Fibroblast of skin of abdomen (primary cell): ENCODE measurements at regions not wholly inside any gene's neighbourhood (a gene's known extent, or its start where the extent isn't known, plus 50 kb on each side); places are given as distances from the start of the nearest gene placed in this dataset.
"Not testable (repeated sequence)": the region's sequence is repeated elsewhere in the genome, so short reads cannot be mapped to it uniquely, and the experiment has no call there.

Experiments used
- DNase-seq: peaks from one replicate; pipeline ENCODE4 v3.0.0-alpha.2; 2013

DNA sequence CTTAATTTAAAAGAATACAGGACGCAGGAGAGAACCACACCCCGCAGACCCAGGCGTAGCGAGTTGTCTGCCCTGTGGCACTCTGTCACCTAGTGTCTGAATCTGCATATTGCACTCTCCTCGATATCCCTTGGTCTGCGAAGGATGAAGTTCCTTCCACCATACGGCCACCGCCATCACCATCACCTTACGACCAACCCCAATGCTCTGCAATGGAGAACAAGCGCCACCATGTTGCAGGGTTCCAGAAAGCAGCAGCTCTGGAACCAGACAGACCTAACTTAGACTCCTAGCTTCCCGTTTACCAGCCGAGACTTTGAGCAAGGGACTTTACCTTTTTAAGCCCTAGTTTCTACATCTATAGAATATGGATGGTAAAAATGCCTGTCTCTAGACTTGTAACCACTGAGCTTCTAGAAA, 77.4 kb upstream of the DMRT1 start:
- peak; percentile 43 for DNase-seq

- DNase-seq: no peak
Measured at GRCh38 chr9:764986-765385, 76.5 kb upstream of the DMRT1 start.

DNA sequence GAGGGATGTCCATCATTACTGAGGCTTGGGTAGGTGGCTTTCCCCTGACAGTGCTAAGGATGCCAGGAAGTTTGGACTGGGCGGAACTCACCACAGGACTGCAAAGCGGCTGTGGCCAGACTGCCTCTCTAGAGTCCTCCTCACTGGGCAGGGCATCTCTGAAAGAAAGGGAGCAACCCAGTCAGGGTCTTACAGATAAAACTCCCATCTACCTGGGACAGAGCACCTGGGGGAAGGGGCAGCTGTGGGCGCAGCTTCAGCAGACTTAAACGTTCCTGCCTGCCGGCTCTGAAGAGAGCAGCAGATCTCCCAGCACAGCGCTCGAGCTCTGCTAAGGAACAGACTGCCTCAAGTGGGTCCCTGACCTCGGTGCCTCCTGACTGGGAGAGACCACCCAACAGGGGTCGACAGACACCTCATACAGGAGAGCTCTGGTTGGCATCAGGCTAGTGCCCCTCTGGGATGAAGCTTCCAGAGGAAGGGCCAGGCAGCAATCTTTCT, 74.4 kb upstream of the DMRT1 start:
- DNase-seq: not testable (repeated sequence)

DNA sequence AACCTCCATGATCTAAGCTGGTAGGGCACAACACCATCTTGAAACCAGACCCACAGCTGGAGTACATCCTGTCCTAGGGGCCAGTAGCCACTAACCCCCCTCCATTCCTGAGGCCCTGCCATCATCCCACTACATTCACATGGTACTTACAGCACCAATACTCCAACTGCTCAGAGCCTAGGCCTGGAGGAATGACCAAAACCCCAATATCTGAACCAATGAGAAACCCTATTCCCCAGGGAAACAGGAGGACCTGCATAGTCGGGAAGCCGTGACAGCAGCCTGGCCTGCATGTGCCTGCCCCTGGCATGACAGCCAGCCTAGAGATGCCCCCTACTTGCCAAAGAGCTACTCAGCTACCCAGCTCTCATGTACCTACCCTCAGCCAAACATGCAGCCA, 65.4 kb upstream of the DMRT1 start:
- no peak for DNase-seq

DNA sequence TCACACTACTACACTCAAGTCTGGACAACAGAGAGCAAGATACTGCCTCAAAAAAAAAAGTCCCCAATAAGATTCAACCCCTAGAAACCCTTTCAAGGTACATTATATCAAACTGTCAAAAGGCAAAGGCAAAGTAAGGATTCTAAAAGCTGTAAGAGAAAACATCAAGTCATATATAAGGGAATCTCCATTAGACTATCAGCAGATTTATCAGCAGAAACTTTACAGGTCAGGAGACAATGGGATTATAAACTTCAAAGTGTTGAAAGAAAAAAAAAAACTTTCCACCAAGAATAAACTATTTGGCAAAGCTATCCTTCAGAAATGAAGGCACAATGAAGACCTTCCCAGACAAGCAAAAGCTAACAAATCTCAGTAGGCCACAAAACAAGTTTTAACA, 63.5 kb upstream of the DMRT1 start:
- no peak for DNase-seq

DNA sequence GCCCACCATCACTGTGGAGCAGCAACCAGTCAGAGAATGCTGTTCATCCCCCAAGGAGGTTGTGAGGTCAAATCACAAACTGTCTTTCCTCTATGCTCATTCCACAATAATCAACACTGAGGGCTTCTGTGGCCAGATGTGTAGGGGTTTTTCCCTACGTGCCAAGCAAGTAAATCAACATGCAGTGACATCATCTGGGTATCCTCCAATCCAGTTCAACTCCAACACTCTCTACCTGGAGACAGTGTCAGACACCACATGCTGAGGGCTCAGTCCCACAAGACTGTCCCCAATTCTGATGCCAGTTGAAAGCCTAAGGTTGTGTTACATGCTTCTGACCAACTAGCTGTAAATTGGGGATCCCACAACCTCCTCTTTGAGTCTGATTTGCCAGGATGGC, 57.3 kb upstream of the DMRT1 start:
- DNase-seq: no peak

GRCh38 chr9:784916-785315, 56.6 kb upstream of the DMRT1 start:
- DNase-seq: no peak

GRCh38 chr9:785997-786396, 55.5 kb upstream of the DMRT1 start:
- DNase-seq: no peak

DNA sequence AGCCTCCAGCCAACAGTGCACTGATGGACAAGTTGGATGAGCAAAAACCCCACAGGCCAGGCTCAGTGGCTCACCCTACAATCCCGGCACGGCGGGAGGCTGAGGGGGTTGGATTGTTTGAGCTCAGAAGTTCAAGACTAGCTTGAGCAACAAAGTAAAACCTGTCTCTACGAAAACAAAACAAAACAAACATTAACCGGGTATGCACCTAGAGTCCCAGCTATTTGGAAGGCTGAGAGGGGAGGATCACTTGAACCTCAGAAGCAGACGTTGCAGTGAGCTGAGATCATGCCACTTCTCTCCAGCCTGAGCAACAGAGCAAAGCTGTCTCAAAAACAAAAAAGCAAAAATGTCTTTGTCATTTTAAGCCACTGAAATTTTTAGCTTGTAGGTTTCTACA, 55.1 kb upstream of the DMRT1 start:
- no peak for DNase-seq

GRCh38 chr9:788777-789176, 52.7 kb upstream of the DMRT1 start:
- no peak for DNase-seq
